ENCODE measurements at regions not wholly inside any gene's neighbourhood (a gene's known extent, or its start where the extent isn't known, plus 50 kb on each side); places are given as distances from the start of the nearest gene placed in this dataset.

- 92% methylated on average over 11 of the region's 11 CpGs for WGBS, 2 donors
- DNase-seq (ENCODE audit: low spot score in 2 of 2): no peak
- H3K4me1 ChIP-seq: peaks cover 0 to 24% (median 2%) of the 10 kb centered on the region in 4 donors
- TF ChIP-seq EP300 (IDR thresholded peaks at IDR 0.05) (no peak), POLR2A (IDR thresholded peaks at IDR 0.05) (no peak)
- TF ChIP-seq, protein P1, sequence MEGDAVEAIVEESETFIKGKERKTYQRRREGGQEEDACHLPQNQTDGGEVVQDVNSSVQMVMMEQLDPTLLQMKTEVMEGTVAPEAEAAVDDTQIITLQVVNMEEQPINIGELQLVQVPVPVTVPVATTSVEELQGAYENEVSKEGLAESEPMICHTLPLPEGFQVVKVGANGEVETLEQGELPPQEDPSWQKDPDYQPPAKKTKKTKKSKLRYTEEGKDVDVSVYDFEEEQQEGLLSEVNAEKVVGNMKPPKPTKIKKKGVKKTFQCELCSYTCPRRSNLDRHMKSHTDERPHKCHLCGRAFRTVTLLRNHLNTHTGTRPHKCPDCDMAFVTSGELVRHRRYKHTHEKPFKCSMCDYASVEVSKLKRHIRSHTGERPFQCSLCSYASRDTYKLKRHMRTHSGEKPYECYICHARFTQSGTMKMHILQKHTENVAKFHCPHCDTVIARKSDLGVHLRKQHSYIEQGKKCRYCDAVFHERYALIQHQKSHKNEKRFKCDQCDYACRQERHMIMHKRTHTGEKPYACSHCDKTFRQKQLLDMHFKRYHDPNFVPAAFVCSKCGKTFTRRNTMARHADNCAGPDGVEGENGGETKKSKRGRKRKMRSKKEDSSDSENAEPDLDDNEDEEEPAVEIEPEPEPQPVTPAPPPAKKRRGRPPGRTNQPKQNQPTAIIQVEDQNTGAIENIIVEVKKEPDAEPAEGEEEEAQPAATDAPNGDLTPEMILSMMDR (IDR thresholded peaks at IDR 0.05): no peak
- H3K27me3 ChIP-seq: no peaks in the 10 kb centered on the region
- no peak overlapping the region for H3K4me3 ChIP-seq
- no peaks in the 10 kb centered on the region for H3K36me3 ChIP-seq
- H3K9me3 ChIP-seq: no peaks in the 10 kb centered on the region
- no peak overlapping the region for H3K27ac ChIP-seq
Observed at GRCh38 chr21:29233611-29234540, 64.8 kb upstream of the BACH1 start.

DNA sequence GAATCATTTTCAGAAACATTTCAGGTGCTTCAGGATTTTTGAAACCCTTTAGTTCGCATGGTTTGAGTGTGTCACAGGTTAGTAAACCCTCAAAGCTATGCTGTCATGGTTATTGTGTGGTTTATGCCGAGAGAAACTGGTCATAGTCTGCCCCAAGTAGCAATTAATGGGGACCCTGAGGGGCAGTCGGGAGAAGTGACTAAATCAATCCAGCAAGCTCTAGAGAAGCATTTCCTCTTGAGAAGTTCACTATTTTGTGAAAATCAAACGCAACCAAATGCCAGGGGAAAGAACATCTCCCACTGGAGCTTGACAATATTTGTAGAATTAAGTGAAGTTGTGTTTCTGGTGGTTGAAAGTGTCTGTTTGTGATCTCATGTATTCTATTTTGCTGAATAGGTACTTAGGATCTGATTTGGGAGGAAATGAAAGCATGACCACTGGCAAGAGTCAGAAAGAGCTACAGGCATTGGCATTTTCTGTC, 63.0 kb upstream of the BACH1 start:
- peak overlapping the region in 2 of 4 donors; percentile 3 to 18 for H3K27ac ChIP-seq
- WGBS, 2 donors: 63 to 77% methylated on average over 4 of the region's 4 CpGs
- no peaks in the 10 kb centered on the region for H3K27me3 ChIP-seq
- no peaks in the 10 kb centered on the region for H3K36me3 ChIP-seq
- DNase-seq (ENCODE audit: low spot score in 2 of 2): no peak
- peaks cover 0 to 27% (median 2%) of the 10 kb centered on the region in 4 donors for H3K4me1 ChIP-seq
- no peak for TF ChIP-seq POLR2A (IDR thresholded peaks at IDR 0.05)
- TF ChIP-seq, protein P1 (IDR thresholded peaks at IDR 0.05): no peak
- no peak for TF ChIP-seq EP300 (IDR thresholded peaks at IDR 0.05)
- H3K9me3 ChIP-seq: no peaks in the 10 kb centered on the region
- no peak overlapping the region for H3K4me3 ChIP-seq

DNA sequence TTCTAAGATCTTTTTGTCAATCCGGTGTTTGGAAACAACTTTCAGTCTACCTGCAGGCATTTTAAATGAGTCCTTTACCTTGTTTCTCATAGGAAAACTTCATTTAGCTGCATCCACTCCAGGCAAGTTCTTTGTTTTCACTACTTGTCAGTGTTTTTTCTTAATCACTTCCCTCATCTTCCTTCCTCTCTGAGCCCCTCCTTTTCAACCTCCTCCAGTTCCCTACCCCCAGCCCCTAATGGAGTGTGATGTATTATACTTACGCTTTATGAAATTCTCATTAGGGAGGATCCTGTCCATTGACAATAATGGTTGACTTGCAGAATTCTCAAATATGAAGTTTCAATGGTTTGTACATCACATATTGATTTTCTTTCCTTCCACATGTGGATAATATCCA, 62.5 kb upstream of the BACH1 start:
- Histone ChIP-seq H3K27ac (peak overlapping the region in 2 of 4 donors; percentile 3 to 18), H3K36me3 (no peaks in the 10 kb centered on the region), H3K4me1 (peaks cover 0 to 27% (median 2%) of the 10 kb centered on the region in 4 donors), H3K27me3 (no peaks in the 10 kb centered on the region), H3K9me3 (no peaks in the 10 kb centered on the region), H3K4me3 (no peak overlapping the region)
- TF ChIP-seq POLR2A (IDR thresholded peaks at IDR 0.05): no peak
- TF ChIP-seq EP300 (IDR thresholded peaks at IDR 0.05): no peak
- TF ChIP-seq, protein P1 (IDR thresholded peaks at IDR 0.05): no peak
- no peak for DNase-seq (ENCODE audit: low spot score in 2 of 2)
- 52 to 59% methylated on average over 2 of the region's 2 CpGs for WGBS, 2 donors

- 78 to 82% methylated on average over 3 of the region's 3 CpGs for WGBS, 2 donors
- Histone ChIP-seq H3K36me3 (no peaks in the 10 kb centered on the region), H3K4me1 (peaks cover 0 to 27% (median 2%) of the 10 kb centered on the region in 4 donors), H3K9me3 (no peaks in the 10 kb centered on the region), H3K4me3 (no peak overlapping the region), H3K27me3 (no peaks in the 10 kb centered on the region), H3K27ac (no peak overlapping the region)
- TF ChIP-seq EP300 (IDR thresholded peaks at IDR 0.05): no peak
- TF ChIP-seq POLR2A (IDR thresholded peaks at IDR 0.05): no peak
- TF ChIP-seq, protein P1 (IDR thresholded peaks at IDR 0.05): no peak
- no peak for DNase-seq (ENCODE audit: low spot score in 2 of 2)
Observed at GRCh38 chr21:29237110-29238052, 61.3 kb upstream of the BACH1 start.

All from tibial nerve (tissue), 4 donors.